Globus pallidus (tissue), 1 donor: ENCODE measurements at regions not wholly inside any gene's neighbourhood (a gene's known extent, or its start where the extent isn't known, plus 50 kb on each side); places are given as distances from the start of the nearest gene placed in this dataset.
A peak's percentile ranks its signal among the peaks of the same experiment; 100 is the strongest.

ENCODE experiments used
- DNase-seq: peaks from one replicate; pipeline ENCODE4 v3.0.0-alpha.2; 2015; ENCODE audit warnings: low spot score

DNA sequence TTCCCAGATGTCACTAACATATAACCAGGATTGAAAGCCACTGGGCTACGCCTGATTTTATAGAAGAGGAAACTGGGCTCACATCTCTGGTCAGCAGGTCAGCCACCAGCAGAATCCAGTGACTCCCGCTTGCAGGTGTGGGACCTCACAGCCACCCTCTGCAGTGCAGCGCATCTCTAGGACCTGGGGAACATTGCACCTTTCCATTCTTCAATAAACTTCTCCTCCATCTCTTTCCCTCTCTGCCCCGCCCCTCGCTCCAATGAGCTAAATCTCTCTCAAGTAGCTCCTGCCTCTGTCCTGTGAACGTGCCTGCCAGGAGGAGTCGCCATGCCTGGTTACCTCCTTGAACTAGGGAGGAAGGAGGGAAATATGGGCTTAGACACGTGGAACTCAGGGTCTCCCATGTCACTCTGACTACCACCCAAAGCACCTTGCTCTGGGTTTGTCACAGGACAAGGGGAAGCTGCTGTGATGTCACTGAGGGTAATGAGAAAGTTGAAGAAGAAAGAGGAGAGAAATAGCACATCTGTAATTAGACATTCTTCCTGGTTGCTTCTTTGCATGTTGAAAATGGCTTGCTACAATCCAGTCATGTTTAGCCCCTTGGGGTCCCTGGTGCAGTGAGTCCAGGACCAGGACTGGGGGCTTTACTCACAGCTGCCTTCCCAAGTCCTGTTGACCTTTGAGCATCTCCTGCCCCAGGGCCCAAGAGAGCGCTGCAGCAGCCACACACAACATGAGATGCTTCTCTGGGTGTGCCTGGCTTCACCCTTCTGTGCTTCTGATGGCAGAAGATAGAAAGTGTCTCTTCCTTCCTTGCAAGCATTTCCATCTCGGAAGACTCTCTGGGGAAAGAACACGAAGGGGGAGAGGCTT is 469.4 kb downstream of the PREX1 start:
- no peak for DNase-seq

DNA sequence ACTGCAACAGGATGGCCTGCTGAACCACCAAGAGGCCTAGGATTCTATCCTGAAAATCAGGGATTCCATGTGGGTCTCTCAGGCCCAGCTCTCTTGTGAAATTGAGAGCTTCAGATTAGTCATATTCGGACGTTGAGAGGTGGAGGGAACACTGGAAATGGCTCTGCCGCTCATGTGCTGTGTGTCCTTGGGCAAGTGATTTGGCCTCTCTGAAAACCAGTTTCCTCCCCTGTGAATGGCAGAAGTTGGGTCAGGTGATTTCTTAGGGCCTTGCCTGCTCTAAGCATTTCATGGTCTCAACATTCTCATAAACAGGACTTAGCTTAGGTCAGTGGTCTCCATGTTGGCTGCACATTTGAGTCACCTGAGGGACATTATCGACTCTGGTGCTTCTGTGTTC is 470.1 kb downstream of the PREX1 start:
- DNase-seq, result no peak

DNA sequence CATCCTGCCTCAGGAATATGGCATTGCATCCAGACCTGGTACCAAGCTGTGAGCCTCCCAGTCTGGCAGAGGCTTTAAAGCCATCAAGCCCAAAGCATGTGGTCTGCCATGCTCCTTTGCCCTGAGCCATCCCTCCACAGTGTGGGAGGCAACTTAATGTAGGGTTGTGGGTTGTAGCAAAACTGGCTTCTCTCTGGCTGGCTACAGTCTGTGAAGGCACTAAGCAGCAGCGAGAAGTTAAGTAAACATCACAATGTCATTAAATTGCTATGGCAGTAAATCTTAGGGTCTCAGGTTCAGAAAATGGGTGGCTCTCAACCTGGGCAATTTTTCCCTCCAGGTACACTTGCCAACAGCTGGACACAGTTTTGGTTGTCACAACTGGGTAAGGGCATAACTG is 472.9 kb downstream of the PREX1 start:
- DNase-seq, result no peak

DNA sequence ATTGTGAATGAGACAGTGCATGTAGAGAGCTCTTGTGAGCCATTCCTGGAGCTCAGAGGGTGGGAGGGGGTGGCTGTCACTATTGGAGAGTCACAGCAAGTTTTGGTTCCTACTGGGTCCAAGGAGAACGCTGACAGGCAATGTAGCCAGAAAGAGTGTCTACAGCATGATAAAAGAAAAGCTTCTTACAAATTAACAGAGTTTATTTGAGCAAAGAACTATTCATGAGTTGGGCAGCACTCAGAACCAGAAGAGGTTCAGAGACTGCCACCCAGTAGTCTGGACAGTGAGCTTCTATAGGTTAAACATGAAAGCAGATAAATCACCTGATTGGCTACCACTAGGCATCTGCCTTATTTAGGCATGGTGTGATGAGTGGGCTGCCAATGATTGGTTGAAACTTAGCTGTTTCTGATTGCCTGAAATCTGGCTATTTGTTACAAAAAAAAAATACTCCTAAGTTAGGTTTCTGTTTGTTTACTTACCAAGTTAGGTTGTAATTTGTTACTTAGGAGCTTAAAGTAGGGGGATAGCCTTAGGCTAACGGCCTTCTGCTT is 473.4 kb downstream of the PREX1 start:
- DNase-seq, result no peak

DNA sequence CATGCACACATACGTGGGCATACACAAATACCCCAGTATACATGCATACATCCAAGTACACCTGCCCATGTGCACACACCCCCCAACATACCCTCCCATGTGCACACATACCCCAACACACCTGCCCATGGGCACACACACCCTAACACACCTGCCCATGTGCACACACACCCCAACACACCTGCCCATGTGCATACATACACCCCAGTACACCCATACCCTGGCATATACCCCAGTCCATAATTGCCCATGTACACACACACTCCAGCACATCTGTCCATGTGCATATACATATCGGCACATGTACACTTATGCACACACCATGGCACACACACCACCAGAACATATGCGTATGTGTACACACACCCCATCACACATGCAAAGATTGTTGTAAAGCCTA is 475.2 kb downstream of the PREX1 start:
- DNase-seq, result no peak

DNA sequence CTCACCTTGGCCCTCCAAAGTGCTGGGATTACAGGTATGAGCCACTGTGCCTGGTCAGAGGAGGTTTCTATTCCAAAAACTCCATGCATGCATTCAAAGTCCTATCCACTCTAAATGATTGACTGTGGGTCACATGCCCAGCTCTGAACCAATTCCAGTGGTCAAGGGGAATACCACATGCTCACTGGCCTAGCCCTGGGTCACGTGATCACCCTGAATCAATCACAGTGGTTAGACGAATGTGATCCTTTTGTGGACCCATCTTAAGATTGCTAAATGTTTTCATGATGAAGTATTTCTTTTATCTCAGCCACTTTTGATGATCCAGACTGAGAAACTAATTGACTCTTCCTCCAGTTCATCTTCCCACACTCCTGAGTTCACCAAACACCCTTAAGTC is 475.8 kb downstream of the PREX1 start:
- no peak for DNase-seq

DNA sequence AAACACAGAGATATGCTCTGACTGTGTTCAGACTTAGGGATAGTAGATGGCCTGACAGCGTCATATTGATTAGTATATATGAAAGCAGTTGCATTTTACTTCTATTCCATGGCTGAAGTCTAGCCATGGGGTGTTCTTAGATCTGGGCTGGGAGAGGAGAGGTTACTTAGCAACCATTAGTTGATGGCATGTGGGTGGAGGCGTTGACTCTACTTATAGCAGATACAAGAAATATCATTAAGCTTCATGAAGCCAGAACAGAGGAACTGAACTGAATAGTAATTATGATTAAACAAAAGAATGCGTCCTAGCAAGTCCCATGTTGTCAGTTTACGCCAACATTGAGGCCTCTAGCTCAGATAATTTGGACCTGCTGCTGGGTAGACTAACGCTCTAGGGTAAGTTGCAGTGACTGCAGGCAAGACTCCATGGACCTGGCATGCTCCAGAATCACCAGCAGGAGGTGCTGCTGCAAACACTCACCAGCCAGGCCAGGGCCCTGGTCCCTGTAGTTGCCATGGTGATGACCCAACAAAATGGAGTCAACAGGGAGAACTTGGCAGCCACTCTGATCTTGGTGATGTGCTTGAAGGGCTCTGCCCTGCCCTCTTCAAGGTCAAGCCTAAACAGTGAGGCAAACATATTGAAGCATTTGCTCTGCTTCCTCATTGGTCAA is 477.3 kb downstream of the PREX1 start:
- no peak for DNase-seq

DNA sequence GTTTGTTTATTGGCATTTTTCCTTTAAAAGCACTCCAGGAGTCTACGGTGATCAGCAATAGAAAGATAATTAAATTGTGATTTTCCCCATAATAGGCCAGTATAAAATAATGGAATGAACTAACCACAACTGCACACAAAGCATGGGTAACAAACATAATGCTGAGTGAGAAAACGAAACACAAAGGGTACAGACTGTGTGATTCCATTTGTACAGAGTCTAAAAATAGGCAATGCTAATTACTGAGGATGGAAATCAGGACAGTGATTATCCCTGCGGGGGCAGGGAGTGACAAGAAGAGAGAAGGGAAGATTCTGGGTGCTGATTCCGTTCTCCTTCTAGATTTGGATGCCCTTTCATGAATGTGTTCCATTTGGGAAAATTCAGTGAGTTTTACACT is 478.1 kb downstream of the PREX1 start:
- DNase-seq, result no peak

DNA sequence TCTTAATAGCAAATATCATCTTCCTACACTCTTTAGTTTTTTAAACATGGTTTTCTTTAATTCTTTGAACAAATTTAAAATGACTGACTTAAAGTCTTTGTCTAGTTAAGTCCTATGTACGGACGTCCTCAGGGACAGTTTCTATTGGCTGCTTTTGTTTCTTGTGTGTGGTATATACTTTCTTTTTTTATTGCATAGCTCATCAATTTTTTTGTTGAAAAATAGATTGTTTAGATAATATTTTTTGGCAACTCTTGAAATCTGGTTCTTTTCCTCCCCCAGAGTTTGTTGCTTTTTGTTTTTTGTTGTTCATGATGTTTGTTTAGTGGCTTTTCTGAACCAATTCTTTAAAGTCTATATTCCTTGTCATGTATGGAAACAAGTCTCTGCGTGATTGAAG is 479.8 kb downstream of the PREX1 start:
- DNase-seq, result no peak

DNA sequence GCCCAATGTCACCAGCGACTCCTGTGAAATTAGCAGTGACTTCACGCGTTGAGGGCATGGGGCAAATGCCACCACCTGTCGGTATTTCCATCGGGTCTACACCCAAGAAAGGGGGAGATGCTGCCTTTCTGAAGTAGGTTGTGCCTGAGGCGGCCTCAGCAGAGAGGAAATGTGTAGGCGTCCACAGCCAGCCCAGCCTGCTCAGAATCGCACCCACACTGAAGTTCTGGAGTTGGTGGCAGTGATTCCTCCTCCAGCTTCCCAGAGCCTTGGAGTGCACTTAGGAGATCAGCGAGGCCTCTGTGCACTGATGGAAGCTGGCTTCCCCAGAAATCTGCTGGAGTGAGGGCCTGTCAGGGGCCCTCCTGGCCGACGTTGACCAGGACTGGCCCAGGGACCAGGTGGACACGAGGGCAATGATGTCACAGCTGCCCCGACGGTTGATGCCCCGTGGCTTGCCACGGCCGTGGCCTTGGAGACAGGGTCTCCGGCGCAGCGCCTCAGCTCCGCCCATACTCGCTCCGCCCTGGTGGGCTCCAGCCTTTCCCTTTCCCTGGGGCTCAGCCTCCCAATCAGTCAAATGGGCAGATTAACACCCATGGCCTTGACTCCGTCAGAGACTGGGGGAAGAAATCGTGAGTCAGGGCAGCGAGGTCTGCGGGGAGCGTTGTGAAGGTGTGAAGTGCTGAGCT is 484.8 kb downstream of the PREX1 start:
- no peak for DNase-seq

DNA sequence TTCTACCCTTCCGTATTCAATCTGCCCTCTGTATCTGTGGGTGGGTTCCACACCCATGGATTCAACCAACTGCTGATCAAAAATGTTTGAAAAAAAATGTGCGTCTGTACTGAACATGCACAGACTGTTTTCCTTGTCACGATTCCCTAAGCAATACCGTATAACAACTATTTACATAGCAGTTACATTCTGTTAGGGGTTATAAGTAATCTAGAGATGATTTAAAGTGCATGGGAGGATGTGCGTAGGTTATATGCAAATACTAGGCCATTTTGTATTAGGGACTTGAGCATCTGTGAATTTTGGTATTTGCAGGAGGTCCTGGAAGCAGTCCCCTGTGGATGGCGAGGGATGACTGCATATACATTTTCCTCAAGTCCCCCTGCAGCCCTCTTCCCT is 486.9 kb downstream of the PREX1 start:
- no peak for DNase-seq

DNA sequence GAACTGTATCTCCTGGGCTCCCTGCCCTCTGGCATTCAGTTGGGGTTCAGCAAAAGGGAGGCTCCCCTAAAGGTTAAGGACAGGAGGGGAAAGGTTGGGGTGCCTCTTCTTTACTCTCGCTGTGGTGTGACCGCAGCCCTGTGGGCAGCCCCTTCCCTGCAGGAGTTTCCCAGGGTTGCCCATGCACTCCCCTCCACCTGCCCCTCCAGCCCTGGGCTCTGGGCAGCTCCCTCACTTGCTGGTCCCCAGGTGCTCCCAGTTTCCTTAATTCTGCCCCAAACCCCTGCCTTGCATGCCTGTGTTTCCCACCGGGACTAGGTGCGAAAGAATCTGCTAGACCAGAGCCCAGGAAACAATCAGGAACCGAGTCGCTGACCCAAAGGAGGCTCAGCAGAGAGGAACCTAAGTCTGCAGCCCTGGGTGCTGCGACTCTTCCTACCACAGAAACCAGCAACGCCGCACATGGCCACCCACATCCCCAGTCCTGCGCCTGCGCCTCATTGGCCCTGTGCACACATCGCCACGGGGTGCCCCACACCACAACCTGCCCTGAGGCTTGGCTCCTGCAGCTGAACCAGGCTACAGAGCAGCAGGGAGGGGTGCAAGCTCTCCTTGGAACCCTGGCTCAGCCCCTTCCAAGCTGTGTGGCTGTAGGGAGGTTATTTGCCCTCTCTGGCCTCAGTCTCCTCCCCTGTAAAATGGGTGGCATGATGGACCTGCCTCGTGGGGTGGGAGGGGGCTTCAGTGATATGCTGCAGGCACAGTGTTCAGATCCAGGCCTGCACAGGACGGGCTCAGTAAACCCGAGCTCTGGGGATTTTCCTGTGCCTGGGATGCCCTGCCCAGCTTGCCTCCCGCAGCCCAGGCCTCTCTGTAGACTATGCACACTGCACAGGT is 487.6 kb downstream of the PREX1 start:
- no peak for DNase-seq

DNA sequence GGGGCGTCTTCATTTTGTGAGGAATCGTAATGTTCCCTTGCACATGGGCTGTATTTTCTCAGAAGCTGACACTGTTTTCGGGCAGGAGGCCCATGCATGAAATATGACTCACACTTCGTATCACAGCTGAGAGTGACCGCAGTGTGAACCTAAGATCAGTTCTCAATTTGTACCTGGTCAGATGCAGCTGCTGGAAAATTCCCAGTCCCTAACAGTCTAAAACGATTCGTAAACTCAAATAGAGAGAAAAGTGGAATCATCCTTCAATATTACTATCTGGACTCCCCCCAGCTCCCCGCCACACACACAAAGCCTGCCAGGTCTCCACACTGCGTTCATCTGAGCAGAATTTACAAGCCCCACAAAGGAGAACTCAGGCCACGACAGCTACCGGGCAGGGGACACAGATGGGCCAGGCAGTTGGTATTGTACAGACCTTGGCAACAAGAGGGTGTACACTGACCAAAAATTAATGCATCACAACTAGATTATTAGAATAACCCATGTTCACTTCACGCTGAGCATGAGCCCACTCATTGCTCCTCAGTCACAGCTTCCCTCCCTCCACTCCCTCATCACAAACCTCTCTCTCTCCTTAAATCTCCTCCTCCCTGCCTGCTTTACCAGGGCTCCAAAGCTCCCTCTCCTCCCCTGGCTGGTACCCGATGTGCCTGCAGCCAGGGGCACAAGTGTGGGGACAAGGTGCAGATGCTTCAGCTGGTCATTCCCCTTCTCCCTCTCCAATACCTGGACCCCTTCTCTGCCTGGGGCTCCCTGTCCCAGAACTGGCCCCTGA is 488.4 kb downstream of the PREX1 start:
- DNase-seq, result no peak

DNA sequence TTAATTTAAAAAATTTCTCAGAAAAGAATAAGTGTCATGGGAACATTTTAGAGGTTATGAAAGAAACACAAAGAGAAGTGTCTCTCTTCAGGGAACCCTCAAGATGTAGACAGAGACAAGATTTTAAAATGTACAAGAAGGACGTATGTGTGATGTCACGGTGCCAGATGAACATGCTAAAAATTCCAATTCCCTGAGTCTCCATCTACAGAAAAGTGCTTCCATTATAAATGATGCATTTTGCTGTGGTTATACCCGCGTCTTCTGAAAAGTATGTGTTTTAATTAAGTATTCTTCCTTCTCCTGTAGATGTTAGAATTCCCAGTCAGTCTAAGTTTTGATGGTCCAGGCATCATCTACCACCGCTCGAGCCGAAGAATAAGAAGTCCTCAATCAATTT is 489.1 kb downstream of the PREX1 start:
- no peak for DNase-seq

DNA sequence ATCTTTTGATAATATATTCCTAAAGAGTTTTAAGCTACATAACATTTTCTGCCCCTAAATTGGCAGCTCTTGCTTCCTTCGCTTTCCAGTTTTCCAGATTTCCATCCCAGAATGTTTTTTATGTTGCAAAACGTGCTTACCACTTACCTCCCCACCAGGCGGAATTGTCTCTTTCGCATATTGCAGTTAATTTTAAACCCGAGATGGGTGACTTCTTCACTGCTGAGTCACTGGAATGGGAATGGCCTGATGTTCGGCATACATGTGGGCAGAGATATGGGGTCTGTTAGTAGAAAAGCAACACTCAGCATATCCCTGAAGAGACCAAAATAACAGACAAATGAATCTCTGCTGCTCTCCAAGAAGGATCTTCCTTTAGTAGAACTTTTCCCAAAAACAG is 491.2 kb downstream of the PREX1 start:
- DNase-seq, result no peak

DNA sequence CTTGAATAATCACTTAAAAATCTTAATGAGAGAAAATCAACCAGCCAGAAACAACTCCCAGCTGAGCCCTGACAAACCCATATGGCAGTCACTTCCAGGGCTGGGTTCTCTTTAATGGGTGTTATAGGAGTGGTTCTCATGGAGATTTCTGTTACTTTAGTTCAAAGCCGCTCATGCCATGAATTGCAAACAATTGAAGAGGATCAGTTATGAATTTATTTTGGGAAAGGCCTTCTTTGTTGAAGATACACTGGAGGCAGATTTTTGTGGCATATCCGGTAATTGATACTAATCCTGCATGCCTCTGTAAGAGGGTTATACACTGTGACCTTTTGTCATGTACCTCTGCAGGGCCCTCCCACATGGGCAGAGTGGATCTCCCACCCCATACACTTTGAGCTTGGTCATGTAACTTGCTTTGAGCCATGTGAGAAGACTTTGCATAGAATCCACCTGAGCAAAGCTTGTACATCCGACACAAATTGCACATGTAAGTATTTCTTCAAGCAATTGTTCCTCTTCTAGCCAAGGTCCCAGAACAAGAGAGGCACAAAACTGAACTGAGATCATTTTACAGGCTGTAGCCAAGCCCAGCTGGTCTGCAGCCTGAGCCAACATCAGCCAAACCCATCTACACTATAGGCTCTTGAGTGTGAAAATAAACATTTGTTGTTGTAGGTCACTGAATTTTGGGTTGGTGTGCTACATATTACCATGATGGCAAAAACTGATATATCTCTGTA is 492.3 kb downstream of the PREX1 start:
- peak; percentile 78 for DNase-seq

DNA sequence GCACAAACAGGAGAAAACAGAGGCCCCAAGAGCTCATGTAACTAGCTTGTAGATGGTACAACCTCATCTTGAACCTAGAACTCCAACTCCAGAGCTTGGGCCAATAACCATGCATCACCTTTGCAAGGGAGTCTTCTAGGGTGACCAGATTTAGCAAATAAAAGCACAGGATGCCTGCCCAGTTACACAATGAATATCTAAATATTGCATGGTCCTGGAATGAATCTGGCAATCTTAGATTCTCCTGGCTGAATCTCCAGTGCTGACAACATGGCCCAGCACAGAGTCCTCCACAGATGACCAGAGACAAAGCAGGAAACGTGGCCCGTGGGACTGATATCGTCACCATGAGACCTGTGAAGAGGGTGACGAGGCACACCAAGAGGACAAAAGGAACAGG is 494.1 kb downstream of the PREX1 start:
- no peak for DNase-seq

DNA sequence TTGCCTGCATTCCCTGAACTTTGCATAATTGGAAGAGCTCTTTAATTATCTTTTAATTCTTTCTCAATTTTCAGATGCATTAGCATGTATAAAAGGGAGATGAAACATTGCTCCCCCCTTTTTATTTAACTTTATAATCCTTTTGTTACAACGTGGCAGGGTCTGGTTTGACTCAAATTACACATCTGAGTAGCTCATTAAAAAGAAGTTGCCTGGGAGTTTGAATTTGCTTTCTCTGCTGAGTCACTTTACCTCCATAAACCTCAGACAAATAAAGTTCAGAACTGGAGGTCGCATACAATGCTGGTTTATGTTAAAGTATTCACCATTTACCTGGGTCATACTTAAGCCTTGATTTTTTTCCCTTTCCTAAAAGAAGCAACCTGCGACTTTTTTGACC is 495.2 kb downstream of the PREX1 start:
- no peak for DNase-seq

DNA sequence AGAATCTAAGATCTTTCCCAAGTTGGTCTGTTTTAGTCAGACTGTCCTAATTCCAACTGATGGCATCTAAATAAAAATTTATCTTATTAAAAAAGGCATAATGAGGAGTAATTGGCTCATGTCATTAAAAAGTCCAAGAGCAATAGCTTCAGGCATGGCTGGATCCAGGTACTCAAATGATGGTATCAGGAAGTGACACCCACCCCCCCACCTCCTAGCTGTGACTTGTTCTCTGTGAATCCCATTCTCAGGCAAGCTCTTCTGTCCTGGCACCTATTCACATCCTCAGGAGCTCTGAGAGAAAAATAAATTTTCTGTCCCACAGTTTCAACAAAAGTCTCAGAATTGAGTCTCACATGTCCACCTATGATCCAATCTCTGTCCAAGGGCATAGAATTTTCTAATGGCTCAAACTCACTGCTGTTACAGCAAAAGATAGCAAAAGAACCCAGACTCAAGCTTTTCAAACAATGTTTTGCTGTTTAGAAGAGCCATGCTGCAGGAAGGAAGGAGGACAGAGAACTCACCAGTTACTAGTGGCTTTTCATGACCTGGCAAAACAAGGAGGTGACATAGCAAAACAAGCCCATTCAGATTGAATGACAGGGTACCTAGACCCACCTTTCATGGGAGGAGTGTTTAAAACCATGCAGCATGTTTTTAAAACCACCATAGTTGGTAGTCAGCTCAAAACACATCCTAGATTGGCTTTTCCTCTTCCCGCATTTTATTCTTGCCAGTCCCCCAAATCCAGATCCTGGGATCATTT is 496.1 kb downstream of the PREX1 start:
- no peak for DNase-seq
